SKM-1 (cell line): ENCODE measurements at regions not wholly inside any gene's neighbourhood (a gene's known extent, or its start where the extent isn't known, plus 50 kb on each side); places are given as distances from the start of the nearest gene placed in this dataset.
A peak's percentile ranks its signal among the peaks of the same experiment; 100 is the strongest.
"Not testable (repeated sequence)": the region's sequence is repeated elsewhere in the genome, so short reads cannot be mapped to it uniquely, and the experiment has no call there.

Experiments used
- DNase-seq: peaks from one replicate; lab custom pipeline; 2025; ENCODE audit not compliant: unreplicated experiment; lab: John Stamatoyannopoulos, UW

GRCh38 chr3:151556596-151556995 is 95.7 kb upstream of the IGSF10 start:
- DNase-seq = peak; percentile 27

DNA sequence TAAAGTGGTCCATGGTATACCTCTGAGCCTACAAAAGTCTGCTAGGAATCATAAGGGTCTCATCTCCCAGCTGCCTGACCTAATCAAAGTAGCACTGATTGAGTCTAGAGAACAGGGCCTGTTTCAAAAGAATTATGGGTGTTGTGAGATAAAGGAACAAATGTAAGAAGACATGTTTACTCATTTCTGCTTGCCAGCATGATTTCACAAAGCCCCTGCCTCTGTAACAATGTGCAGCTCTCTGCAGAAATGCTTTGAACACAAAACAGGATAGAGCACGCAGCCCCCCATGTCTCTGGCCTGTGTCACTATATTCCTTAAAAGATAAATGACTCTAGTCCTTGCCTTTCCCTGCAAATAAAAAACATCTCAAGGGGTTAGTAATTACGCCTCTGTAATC is 94.7 kb upstream of the IGSF10 start:
- no peak for DNase-seq

- peak; percentile 60 for DNase-seq
Observed at GRCh38 chr3:151553888-151554287, 93.0 kb upstream of the IGSF10 start.

GRCh38 chr3:151552589-151552988 is 91.7 kb upstream of the IGSF10 start:
- no peak for DNase-seq

GRCh38 chr3:151550642-151551041 is 89.8 kb upstream of the IGSF10 start:
- DNase-seq = no peak

DNA sequence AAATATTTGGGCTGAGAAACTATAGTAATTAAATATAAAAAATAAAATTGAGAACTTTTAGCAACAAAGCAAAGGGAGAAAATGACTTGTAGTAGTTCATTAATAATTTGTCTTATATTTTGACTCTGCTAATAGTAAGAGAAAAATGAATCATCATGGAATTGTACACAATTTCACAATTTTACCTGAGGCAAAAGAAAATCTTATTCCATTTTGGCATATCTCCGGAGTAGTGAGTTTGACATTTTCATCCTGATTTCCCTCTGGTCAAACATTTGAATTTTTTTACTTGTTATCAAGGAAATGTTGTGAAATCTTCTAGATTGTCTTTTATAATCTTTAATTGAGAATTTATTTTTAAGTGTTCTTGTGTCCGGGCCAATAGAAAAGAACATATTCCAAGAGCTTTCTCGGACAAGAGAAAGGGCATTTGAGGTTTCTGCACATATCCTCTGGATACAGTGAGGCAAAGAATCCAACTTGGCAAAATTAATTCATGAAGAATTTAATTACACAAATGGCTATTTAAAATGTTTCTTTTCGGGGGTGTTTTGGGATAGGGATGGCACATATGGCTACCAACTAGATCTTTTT is 89.3 kb upstream of the IGSF10 start:
- DNase-seq = no peak

- DNase-seq = no peak
Observed at GRCh38 chr3:151548195-151548594, 87.3 kb upstream of the IGSF10 start.

DNA sequence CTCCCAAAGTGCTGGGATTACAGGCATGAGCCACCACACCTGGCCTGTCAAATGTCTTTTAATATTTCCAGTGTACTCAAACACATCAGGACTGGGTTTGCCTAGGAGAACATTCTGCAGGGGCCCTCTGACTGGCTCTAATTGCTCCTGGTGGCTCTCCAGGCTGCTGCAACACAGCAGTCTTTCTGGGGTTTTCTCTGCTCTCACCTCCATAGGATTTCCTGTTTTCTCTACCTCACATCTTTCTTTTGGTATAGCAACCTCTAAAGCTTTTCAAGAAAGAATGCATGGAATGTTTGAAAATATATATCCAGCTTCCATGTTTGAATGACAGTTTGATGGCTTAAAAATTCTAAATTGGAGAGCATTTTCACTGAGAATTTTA is 83.3 kb upstream of the IGSF10 start:
- no peak for DNase-seq

DNA sequence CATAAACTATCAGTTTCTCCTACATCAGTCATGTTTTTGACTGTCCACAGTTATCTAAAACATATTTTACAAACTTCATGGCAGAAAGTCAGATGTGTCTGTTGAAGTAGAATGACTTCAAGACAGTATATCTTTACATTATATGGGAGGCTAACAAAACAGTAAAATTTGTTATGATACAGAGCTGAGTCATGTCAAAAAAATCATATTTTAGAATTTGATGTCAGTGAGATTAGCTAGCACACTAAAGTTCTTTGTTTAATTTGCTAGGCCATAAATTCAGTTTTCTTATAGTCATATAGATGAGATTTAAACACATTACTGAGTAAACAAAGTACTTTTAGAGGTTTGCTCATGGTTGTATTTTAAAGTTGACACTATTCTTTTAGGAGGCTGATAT is 80.3 kb upstream of the IGSF10 start:
- DNase-seq = no peak

DNA sequence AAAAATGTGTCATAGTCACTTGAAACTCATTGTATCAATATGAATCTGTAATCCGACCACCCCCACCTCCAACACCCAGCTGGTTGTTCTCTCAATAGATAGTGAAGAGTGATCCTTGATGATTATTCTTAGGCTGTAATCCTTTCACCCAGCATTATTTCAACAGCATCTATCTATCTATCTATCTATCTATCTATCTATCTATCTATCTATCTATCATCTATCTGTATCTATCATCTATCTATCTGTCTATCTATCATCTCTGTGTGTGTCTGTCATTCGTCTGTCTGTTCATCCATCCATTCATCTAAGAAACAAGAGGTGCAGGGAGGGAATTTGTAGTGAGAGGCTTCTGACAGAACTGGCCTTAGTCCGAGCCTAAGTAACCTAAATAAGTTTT is 78.7 kb upstream of the IGSF10 start:
- no peak for DNase-seq

DNA sequence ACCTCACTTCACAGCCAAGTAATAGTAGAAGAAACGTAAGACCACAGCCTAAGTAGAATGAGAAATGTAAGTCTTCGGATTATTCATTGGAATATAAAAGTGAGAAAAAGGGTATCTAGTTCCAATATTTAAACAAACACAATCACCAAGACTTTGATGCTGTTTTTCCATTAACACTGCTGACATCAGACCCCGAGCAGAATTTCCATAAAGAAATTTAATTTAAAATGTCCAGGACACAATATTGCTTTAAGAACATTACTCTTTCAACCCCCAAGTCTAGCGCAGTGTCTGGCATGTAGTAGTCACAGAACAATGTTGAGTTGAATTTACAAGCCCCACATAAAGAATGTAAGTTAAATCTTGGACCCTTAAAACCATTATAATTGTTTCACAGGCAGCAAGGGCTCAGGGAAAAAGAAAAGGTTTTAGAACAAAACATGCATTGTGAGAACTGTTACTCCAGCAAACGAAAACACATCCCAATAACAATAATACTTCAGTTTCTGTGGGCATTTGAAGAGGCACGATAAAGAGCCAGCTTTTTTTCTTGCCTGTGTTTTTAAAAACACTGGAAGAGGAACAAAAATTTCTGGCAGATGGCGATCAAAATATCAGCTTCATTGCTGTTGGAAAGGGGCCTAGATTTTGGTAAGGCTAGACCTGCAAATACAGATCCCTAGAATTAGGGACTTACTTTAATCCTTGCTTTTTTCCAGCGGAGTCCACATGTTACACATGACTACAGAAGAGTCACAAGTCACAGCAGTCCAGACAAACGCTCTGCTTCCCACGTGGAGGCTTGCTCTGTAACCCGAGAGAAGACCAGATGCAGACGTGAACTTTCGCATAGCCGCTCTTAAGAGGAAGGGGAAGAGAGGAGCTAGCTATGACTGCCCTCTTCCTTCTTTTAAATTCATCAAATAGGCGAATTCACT is 77.9 kb upstream of the IGSF10 start:
- DNase-seq = no peak

- no peak for DNase-seq
Observed at GRCh38 chr3:151537726-151538125, 76.9 kb upstream of the IGSF10 start.

GRCh38 chr3:151526757-151527156 is 65.9 kb upstream of the IGSF10 start:
- no peak for DNase-seq

DNA sequence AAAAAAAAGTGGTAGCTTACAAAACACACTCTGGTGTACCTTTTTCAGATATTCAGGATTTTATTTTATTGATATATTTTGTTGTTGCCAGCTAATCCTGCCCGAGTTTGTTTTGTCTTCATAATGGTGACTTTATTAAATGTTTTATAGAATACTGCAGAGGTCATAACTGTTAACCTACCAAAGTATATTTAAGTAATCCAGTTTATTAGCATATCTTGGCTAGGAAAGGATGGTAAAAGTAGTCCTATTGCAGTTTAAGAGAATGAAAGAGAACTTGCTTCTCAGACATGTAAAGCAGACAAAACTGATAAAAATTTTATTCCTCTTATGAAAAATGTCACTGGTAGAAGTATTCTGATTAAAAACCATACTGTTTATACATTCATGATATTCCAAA is 59.2 kb upstream of the IGSF10 start:
- no peak for DNase-seq

- not testable (repeated sequence) for DNase-seq
Observed at GRCh38 chr3:151511433-151511832, 50.6 kb upstream of the IGSF10 start.
